Hematopoietic multipotent progenitor cell treated with erythropoietin and hydrocortisone succinate and interleukin-3 and kit ligand, for 8 days (in vitro differentiated cells): ENCODE measurements at regions not wholly inside any gene's neighbourhood (a gene's known extent, or its start where the extent isn't known, plus 50 kb on each side); places are given as distances from the start of the nearest gene placed in this dataset.

Source experiments
- DNase-seq: peaks from one replicate; pipeline ENCODE4 v3.0.0-alpha.2; 2015

DNA sequence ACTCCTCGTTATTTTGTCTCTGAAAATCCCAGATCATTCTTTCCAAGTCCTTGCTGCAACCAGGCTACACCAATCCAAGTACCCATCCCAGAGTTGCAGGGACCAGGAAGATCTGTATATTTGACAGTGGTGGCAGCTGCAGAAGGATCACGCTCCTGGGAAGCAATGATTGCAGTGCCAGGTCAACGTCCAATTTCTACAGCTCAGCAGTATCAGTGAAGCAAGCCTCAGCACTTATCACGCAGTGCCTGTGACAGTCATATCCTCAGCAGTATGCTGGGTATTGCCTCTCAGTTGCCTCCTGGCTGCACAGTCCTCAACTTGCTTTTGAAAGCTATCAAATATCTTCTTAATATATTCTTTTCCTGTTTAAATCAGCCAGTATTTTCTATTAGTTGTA, 66.7 kb downstream of the BARHL2 start:
- no peak for DNase-seq

GRCh38 chr1:90640325-90640724, 76.8 kb downstream of the BARHL2 start:
- DNase-seq = no peak

GRCh38 chr1:90622666-90623065, 94.4 kb downstream of the BARHL2 start:
- DNase-seq = no peak

GRCh38 chr1:90621986-90622385, 95.1 kb downstream of the BARHL2 start:
- no peak for DNase-seq

DNA sequence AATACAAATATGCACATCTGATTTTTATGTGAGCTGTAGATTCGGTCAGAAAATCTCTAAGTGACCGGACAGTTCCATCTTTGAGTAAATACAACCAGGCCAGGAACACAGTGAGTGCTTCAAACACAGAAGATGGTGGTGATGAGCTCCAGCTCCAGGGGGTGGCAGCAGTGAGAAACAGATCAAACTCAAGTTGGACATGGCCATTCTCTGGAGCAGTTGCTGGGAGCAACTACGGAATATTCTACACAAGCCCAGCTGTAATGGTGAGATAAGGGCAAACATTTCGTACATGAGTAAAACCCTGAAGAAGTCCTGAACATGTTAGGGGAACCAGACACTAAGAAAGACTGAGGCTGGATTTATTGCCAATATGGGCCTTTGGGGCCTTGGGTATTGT, 100.7 kb downstream of the BARHL2 start:
- DNase-seq = peak; percentile 29

GRCh38 chr1:90614872-90615271, 102.2 kb downstream of the BARHL2 start:
- DNase-seq = no peak

DNA sequence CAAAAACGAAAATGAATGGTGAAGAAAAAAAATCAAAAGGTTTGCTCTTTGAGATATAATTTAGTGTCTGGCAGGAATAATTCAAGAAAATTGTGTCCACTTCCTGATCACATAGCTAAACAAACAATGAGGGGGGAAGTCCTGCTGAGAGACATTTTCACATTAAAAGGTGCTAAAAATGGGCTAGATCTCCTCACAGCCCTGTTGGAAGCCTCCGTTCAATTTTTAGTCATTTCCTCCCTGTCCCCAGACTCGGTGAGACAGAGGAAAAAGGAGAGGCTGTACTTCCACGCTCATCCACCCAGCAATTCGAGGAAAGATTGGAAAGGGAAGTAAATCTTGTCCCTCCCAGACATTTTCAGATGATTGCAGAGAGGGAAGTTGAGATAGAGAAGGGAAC, 103.7 kb downstream of the BARHL2 start:
- no peak for DNase-seq

DNA sequence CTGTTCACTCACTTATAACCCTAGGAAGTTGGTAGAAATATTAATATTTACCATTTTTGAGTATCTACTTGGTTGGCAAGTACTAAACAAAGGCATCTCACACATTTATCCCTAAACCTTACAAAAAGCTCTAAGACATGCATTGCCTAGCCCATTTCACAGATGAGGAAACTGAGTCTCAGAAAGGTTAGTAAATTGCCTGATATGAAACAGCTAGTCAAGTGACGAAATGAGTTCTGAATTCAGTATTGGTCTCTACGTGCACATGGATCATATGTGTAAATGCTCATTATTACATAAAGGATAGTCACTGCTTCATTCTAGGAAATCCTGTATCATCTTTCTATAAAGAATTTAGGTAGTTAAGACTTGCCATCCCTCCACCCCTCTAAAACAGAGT, 105.1 kb downstream of the BARHL2 start:
- DNase-seq = no peak

DNA sequence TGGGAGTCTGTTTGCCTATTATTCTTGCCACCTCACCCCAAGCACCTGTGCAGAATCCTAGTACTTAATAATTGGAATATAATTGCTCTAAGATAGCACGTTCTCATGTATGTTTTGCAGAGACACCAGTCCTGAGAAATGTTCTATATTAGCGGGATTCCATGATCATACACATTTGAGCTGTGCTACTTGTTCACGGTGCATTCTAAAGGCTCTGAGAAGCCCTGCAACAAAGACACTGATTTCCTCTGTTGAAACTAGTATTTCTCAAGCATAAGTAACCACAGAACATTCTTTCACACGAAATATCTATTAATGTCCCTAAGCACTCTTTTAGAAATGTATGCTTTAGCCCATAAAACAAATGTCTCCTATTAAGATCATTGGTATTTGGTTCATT, 109.4 kb downstream of the BARHL2 start:
- DNase-seq = no peak

- DNase-seq = no peak
These were observed 112.0 kb downstream of the BARHL2 start for GRCh38 chr1:90605070-90605469.

GRCh38 chr1:90593312-90593711, 123.8 kb downstream of the BARHL2 start:
- no peak for DNase-seq

- DNase-seq = no peak
These were observed 125.1 kb downstream of the BARHL2 start for GRCh38 chr1:90591970-90592356.

GRCh38 chr1:90591355-90591969, 125.6 kb downstream of the BARHL2 start:
- no peak for DNase-seq

GRCh38 chr1:90580176-90580575, 136.9 kb downstream of the BARHL2 start:
- DNase-seq = no peak

DNA sequence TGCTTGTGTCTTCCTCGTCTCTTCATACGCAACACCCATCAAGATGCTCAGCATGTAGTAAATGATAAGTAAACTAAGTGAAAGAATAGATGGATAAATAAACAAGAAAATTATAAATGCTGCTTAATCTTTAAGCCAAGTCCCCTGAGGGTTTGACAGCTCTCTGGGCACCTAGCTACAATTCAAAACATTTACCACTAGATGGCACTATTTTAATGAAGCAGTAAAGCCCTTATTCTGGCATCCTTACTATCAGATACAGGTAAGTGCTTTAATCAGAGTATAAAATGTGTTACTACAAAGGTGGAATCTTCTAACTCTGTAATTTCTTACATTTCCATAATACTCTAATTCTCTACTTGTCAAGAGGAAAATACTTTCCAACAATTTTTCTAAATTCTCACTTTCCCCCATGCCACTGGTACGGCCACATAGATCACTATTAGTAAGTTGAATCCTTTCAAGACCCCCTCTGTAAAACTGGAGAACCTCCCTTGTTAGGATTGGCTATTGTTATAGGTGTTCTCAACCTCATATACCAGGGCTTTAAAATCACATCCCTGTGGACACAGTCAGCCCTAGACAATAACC, 137.8 kb downstream of the BARHL2 start:
- DNase-seq = peak; percentile 53

- no peak for DNase-seq
These were observed 142.3 kb downstream of the BARHL2 start for GRCh38 chr1:90574692-90575370.

- DNase-seq = no peak
These were observed 143.4 kb downstream of the BARHL2 start for GRCh38 chr1:90573736-90574135.

GRCh38 chr1:90572446-90572845, 144.7 kb downstream of the BARHL2 start:
- DNase-seq = no peak

GRCh38 chr1:90568436-90568835, 148.7 kb downstream of the BARHL2 start:
- no peak for DNase-seq

GRCh38 chr1:90564164-90564563, 152.9 kb downstream of the BARHL2 start:
- DNase-seq = no peak

- DNase-seq = no peak
These were observed 154.2 kb downstream of the BARHL2 start for GRCh38 chr1:90562892-90563291.

GRCh38 chr1:90561911-90562310, 155.2 kb downstream of the BARHL2 start:
- DNase-seq = no peak

DNA sequence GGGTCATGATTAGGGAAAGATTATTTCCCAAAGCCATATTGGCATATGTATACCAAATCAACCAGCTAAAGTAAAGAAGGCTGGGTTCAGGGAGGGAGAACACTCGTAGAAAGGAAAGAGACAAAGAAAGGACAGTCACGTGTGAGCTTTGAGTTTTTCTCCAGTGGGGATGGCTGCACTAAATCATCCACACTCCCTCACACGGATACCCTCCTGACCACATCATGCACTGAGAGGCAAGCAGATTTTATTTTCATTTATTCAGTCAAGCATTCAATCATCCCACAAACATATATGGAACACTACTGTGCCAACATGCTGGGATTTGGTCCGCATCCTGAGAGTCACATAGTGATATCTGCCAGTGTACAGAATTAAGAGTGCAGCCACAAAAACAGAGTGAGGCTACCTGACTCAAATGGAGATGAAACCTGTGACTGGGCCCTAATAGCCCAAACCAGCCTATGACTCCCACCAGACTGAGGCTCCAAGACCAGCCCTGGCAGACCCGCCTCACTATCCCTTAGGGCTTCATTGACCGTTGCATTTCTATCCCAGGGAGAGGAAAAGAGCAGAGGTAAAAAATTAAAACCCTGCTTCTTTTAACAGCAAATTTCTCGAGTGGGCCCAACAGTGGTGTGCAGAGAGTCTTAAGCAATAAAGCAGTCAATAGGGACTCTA, 155.9 kb downstream of the BARHL2 start:
- DNase-seq = no peak

GRCh38 chr1:90558754-90559378, 158.2 kb downstream of the BARHL2 start:
- no peak for DNase-seq
